ENCODE measurements at regions not wholly inside any gene's neighbourhood (a gene's known extent, or its start where the extent isn't known, plus 50 kb on each side); places are given as distances from the start of the nearest gene placed in this dataset.

GRCh38 chrX:150219374-150220185, 143.5 kb upstream of the MAMLD1 start:
- TF ChIP-seq POU2F2 (IDR thresholded peaks at IDR 0.05; ENCODE audit: low read depth, low read length) (no peak), POLR2A (IDR thresholded peaks at IDR 0.05; ENCODE audit: low read depth, low read length) (no peak), TAF1 (IDR thresholded peaks at IDR 0.05; ENCODE audit: low read depth, low read length) (no peak), SPI1 (IDR thresholded peaks at IDR 0.05; ENCODE audit: low read depth, low read length) (no peak), POLR2AphosphoS5 (IDR thresholded peaks at IDR 0.05; ENCODE audit: low read depth, low read length) (no peak)
